ENCODE measurements at regions not wholly inside any gene's neighbourhood (a gene's known extent, or its start where the extent isn't known, plus 50 kb on each side); places are given as distances from the start of the nearest gene placed in this dataset.

GRCh38 chr19:27676877-27677276 is 1536.1 kb downstream of the UQCRFS1 start:
- ATAC-seq (no peak), DNase-seq (no peak)
- ChIA-PET POLR2A (no interaction called here), CTCF (no interaction called here)
- Mint-ChIP-seq H3K4me1 (no peaks in the 10 kb centered on the region), H3K9me3 (ENCODE audit: low read depth) (peaks cover 43% of the 10 kb centered on the region), H3K36me3 (ENCODE audit: low read depth) (no peaks in the 10 kb centered on the region), H3K27ac (no peak overlapping the region), H3K27me3 (no peaks in the 10 kb centered on the region), H3K4me3 (no peak overlapping the region)
- intact Hi-C loops (cut with DNase I, micrococcal nuclease): no loop called here

DNA sequence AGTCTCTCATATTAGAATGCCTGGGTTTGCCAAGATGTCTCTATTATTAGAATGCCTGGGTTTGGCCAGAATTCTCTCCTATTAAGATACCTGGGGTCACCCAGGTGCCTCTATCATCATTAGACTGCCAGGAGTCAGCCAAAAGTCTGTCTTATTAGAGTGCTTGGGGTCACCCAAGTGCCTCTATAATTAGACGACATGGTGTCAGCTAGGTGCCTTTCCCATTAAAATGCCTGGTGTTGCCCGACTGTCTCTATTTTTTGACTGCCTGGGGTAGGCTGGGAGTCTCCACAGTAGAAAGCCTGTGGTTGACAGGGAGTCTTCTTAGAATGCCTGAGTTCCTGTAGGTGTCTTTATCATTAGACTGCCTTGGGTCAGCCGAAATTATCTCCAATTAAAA is 1536.6 kb downstream of the UQCRFS1 start:
- Mint-ChIP-seq H3K27me3 (no peaks in the 10 kb centered on the region), H3K4me1 (no peaks in the 10 kb centered on the region), H3K36me3 (ENCODE audit: low read depth) (no peaks in the 10 kb centered on the region), H3K4me3 (no peak overlapping the region), H3K27ac (no peak overlapping the region), H3K9me3 (ENCODE audit: low read depth) (peaks cover 43% of the 10 kb centered on the region)
- ChIA-PET CTCF (no interaction called here), POLR2A (no interaction called here)
- no peak for ATAC-seq
- intact Hi-C loops (cut with DNase I, micrococcal nuclease): no loop called here
- no peak for DNase-seq

DNA sequence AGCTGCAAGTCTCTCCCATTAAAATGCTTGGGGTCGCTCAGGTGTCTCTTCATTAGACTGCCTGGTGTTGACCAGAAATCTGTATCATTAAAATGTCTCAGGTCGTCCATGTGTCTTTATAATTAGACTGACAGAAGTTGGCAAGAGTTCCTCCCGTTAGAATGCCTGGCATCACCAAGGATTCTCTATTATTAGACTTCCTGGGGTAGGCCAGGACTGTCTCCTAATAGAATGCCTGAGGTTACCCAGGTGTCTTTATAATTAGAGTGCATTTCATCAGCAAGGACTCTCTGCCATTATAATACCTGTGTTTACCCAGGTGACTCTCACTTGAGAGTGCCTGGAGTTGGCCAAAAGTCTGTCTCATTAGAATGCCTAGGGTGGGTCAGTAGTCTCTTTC is 1537.2 kb downstream of the UQCRFS1 start:
- Mint-ChIP-seq H3K9me3 (ENCODE audit: low read depth) (peaks cover 43% of the 10 kb centered on the region), H3K36me3 (ENCODE audit: low read depth) (no peaks in the 10 kb centered on the region)

DNA sequence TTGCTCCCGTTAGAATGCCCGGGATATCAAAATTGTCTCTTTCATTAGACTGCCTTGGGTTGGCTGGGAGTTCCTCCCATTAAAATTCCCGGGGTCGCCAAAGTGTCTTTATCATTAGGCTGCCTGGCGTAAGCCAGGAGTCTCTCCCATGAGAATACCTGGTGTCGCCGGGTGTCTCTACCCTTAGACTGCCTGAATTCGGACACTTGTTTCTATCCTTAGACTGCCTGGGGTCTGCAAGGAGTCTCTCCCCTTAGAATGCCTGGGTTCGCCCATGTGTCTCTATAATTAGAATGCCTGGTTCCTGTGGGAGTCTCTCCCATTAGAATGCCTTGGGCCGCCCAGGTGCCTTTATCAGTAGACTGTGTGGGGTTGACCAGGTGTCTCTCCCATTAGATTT is 1538.2 kb downstream of the UQCRFS1 start:
- POLR2A ChIA-PET: no interaction called here
- peaks cover 40% of the 10 kb centered on the region for H3K9me3 Mint-ChIP-seq (ENCODE audit: low read depth)

More for the DNA sequence above, 1537.2 kb downstream of the UQCRFS1 start:
- Mint-ChIP-seq H3K27me3 (no peaks in the 10 kb centered on the region), H3K4me3 (no peak overlapping the region), H3K27ac (no peak overlapping the region), H3K4me1 (no peaks in the 10 kb centered on the region)
- intact Hi-C loops (cut with DNase I, micrococcal nuclease): no loop called here
- CTCF ChIA-PET: no interaction called here
- POLR2A ChIA-PET: no interaction called here
- ATAC-seq (no peak), DNase-seq (no peak)

GRCh38 chr19:27673986-27674385 is 1539.0 kb downstream of the UQCRFS1 start:
- Mint-ChIP-seq H3K4me3 (no peak overlapping the region), H3K27ac (no peak overlapping the region), H3K27me3 (no peaks in the 10 kb centered on the region), H3K36me3 (ENCODE audit: low read depth) (no peaks in the 10 kb centered on the region), H3K9me3 (ENCODE audit: low read depth) (peaks cover 33% of the 10 kb centered on the region), H3K4me1 (no peaks in the 10 kb centered on the region)
- DNase-seq (no peak), ATAC-seq (no peak)
- ChIA-PET CTCF (no interaction called here), POLR2A (no interaction called here)
- intact Hi-C loops (cut with DNase I, micrococcal nuclease): no loop called here

More for the DNA sequence above, 1538.2 kb downstream of the UQCRFS1 start:
- Mint-ChIP-seq H3K36me3 (ENCODE audit: low read depth) (no peaks in the 10 kb centered on the region), H3K27ac (no peak overlapping the region), H3K4me3 (no peak overlapping the region), H3K27me3 (no peaks in the 10 kb centered on the region), H3K4me1 (no peaks in the 10 kb centered on the region)
- DNase-seq (no peak), ATAC-seq (no peak)
- intact Hi-C loops (cut with DNase I, micrococcal nuclease): no loop called here
- CTCF ChIA-PET: no interaction called here

DNA sequence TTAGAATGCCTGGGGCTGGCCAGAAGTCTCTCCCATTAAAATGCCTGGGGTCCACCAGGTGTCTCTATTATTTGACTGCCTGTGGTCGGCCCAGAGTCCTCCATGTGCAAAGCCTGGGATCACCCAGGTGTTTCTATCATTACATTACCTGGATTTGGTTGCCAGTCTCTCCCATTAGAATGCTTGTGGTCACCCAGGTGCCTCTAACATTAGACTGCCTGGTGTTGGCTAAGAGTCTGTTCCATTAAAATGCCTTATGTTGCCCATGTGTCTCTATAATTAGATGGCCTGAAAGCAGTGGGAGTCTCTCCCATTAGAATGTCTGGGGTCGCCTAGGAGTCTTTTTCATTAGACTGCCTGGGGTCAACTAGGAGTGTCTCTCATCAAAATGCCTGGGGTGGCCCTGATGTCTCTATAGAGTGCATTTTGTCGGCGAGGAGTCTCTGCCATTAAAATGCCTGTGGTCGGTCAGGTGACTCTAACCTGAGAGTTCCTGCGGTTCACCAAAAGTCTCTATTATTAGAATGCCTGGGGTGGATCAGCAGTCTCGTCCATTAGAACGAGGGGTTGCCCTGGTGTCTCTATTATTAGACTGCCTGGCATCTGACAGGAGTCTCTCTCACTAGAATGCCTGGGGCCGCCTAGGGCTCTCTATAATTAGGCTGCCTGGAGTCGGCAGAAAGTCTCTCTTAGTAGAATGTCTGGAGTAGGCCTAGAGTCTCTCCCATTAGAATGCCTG is 1540.5 kb downstream of the UQCRFS1 start:
- ChIA-PET CTCF (no interaction called here), POLR2A (no interaction called here)
- H3K4me1 Mint-ChIP-seq: no peaks in the 10 kb centered on the region
- DNase-seq: no peak
- ATAC-seq: no peak
- H3K36me3 Mint-ChIP-seq (ENCODE audit: low read depth): no peaks in the 10 kb centered on the region
- no peak overlapping the region for H3K4me3 Mint-ChIP-seq
- intact Hi-C loops (cut with DNase I, micrococcal nuclease): no loop called here
- H3K27ac Mint-ChIP-seq: no peak overlapping the region
- no peaks in the 10 kb centered on the region for H3K27me3 Mint-ChIP-seq
- H3K9me3 Mint-ChIP-seq (ENCODE audit: low read depth): peaks cover 22% of the 10 kb centered on the region

- Mint-ChIP-seq H3K9me3 (ENCODE audit: low read depth) (peaks cover 16% of the 10 kb centered on the region), H3K4me1 (no peaks in the 10 kb centered on the region)
Measured at GRCh38 chr19:27671876-27672275, 1541.1 kb downstream of the UQCRFS1 start.

DNA sequence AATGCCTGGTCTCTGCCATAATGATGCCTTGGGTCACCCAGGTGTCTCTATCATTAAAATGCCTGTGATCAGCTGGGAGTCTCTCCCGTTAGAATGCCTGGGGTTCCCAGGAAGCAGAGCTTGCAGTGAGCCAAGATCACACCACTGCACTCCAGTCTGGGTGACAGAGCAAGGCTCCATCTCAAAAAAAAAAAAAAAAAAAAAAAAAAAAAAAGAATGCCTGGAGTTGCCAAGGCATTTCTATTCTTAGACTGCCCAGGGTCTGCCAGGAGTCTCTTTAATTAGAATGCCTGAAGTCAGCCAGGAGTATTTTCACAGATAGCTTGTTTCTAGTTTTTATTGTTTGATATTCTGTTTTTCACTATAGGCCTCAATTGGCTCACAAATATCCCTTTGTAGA is 1552.5 kb downstream of the UQCRFS1 start:
- H3K4me3 Mint-ChIP-seq: no peak overlapping the region
- intact Hi-C loops (cut with DNase I, micrococcal nuclease): no loop called here
- ChIA-PET CTCF (interaction anchor here (0.6 kb wide), 1 partner anchor 12 kb away, joined by 3 read pairs; no protein-coding TSS in a partner anchor), POLR2A (no interaction called here)
- no peak for DNase-seq
- no peak overlapping the region for H3K27ac Mint-ChIP-seq
- H3K27me3 Mint-ChIP-seq: no peaks in the 10 kb centered on the region
- ATAC-seq: no peak
- no peaks in the 10 kb centered on the region for H3K4me1 Mint-ChIP-seq
- peaks cover 29% of the 10 kb centered on the region for H3K9me3 Mint-ChIP-seq (ENCODE audit: low read depth)
- H3K36me3 Mint-ChIP-seq (ENCODE audit: low read depth): no peaks in the 10 kb centered on the region

More at GRCh38 chr19:27671876-27672275, 1541.1 kb downstream of the UQCRFS1 start:
- H3K27ac Mint-ChIP-seq: no peak overlapping the region
- ChIA-PET POLR2A (no interaction called here), CTCF (no interaction called here)
- H3K27me3 Mint-ChIP-seq: no peaks in the 10 kb centered on the region
- DNase-seq (no peak), ATAC-seq (no peak)
- no peaks in the 10 kb centered on the region for H3K36me3 Mint-ChIP-seq (ENCODE audit: low read depth)
- intact Hi-C loops (cut with DNase I, micrococcal nuclease): no loop called here
- H3K4me3 Mint-ChIP-seq: no peak overlapping the region

- no peak overlapping the region for H3K27ac Mint-ChIP-seq
- H3K4me3 Mint-ChIP-seq: no peak overlapping the region
- H3K36me3 Mint-ChIP-seq (ENCODE audit: low read depth): no peaks in the 10 kb centered on the region
Measured at GRCh38 chr19:27657271-27658051, 1555.5 kb downstream of the UQCRFS1 start.

GRCh38 chr19:27654266-27654990 is 1558.5 kb downstream of the UQCRFS1 start:
- Mint-ChIP-seq H3K4me3 (no peak overlapping the region), H3K27me3 (no peaks in the 10 kb centered on the region), H3K9me3 (ENCODE audit: low read depth) (peaks cover 52% of the 10 kb centered on the region), H3K27ac (no peak overlapping the region), H3K4me1 (no peaks in the 10 kb centered on the region), H3K36me3 (ENCODE audit: low read depth) (no peaks in the 10 kb centered on the region)
- intact Hi-C loops (cut with DNase I, micrococcal nuclease): no loop called here
- ATAC-seq (no peak), DNase-seq (no peak)
- CTCF ChIA-PET: no interaction called here
- POLR2A ChIA-PET: no interaction called here

More at GRCh38 chr19:27657271-27658051, 1555.5 kb downstream of the UQCRFS1 start:
- DNase-seq (no peak), ATAC-seq (no peak)
- ChIA-PET CTCF (no interaction called here), POLR2A (no interaction called here)
- H3K9me3 Mint-ChIP-seq (ENCODE audit: low read depth): peaks cover 38% of the 10 kb centered on the region
- no peaks in the 10 kb centered on the region for H3K27me3 Mint-ChIP-seq
- no peaks in the 10 kb centered on the region for H3K4me1 Mint-ChIP-seq
- intact Hi-C loops (cut with DNase I, micrococcal nuclease): no loop called here

DNA sequence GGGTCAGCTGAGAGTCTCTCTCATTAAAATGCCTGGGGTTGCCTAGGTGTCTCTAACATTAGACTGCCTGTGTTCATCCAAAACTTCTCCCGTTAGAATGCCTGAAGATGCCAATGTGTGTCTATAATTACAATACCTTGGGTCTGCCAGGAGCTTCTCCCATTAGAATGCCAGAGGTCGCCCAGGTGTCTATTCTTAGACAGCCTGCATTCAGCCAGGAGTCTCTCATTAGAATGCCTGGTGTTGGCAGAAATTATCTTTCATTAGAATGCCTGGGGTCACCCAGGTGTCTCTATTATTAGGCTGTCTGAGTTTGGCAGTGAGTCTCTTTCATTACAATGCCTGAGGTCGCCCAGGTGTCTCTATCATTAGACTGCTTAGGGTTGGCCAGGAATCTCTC is 1560.2 kb downstream of the UQCRFS1 start:
- intact Hi-C loops (cut with DNase I, micrococcal nuclease): no loop called here
- Mint-ChIP-seq H3K36me3 (ENCODE audit: low read depth) (no peaks in the 10 kb centered on the region), H3K4me1 (no peaks in the 10 kb centered on the region), H3K9me3 (ENCODE audit: low read depth) (peaks cover 46% of the 10 kb centered on the region), H3K27ac (no peak overlapping the region), H3K27me3 (no peaks in the 10 kb centered on the region), H3K4me3 (no peak overlapping the region)
- POLR2A ChIA-PET: no interaction called here
- ATAC-seq (no peak), DNase-seq (no peak)
- CTCF ChIA-PET: no interaction called here

GRCh38 chr19:27652281-27652680 is 1560.7 kb downstream of the UQCRFS1 start:
- Mint-ChIP-seq H3K9me3 (ENCODE audit: low read depth) (peaks cover 42% of the 10 kb centered on the region), H3K36me3 (ENCODE audit: low read depth) (no peaks in the 10 kb centered on the region), H3K4me3 (no peak overlapping the region), H3K27ac (no peak overlapping the region), H3K27me3 (no peaks in the 10 kb centered on the region), H3K4me1 (no peaks in the 10 kb centered on the region)
- POLR2A ChIA-PET: no interaction called here
- ATAC-seq: no peak
- intact Hi-C loops (cut with DNase I, micrococcal nuclease): no loop called here
- no peak for DNase-seq
- CTCF ChIA-PET: no interaction called here
